ENCODE measurements at regions not wholly inside any gene's neighbourhood (a gene's known extent, or its start where the extent isn't known, plus 50 kb on each side); places are given as distances from the start of the nearest gene placed in this dataset.

- Histone ChIP-seq H3K9me3 (ENCODE audit: insufficient read depth, low read depth, low read length) (no peaks in the 10 kb centered on the region), H3K27me3 (ENCODE audit: insufficient read depth, low read length) (no peaks in the 10 kb centered on the region), H3K4me3 (ENCODE audit: insufficient read depth, low read depth, low read length) (no peak overlapping the region), H3K4me2 (ENCODE audit: low read length) (no peak overlapping the region), H2AFZ (ENCODE audit: low read depth, low read length) (no peak overlapping the region), H3K79me2 (ENCODE audit: insufficient read depth, low read length) (no peaks in the 10 kb centered on the region), H3K9ac (ENCODE audit: low read length) (no peak overlapping the region), H3K27ac (ENCODE audit: low read depth, low read length) (no peak overlapping the region), H3K4me1 (ENCODE audit: insufficient read depth, low read length) (no peaks in the 10 kb centered on the region), H4K20me1 (ENCODE audit: insufficient read depth, low read length) (no peaks in the 10 kb centered on the region), H3K36me3 (ENCODE audit: insufficient read depth, low read length) (no peaks in the 10 kb centered on the region)
- peaks cover 13% of the 10 kb centered on the region for H3K9me3 Mint-ChIP-seq (ENCODE audit: unreplicated experiment)
- H3K4me3 Mint-ChIP-seq (ENCODE audit: unreplicated experiment): no peak overlapping the region
- DNase-seq (ENCODE audit: low read depth) (no peak), FAIRE-seq (no peak)
- no peaks in the 10 kb centered on the region for H3K4me1 Mint-ChIP-seq (ENCODE audit: low read depth, unreplicated experiment)
- no peaks in the 10 kb centered on the region for H3K36me3 Mint-ChIP-seq (ENCODE audit: low read depth, unreplicated experiment)
- TF ChIP-seq EZH2 (IDR thresholded peaks at IDR 0.05; ENCODE audit: insufficient read depth, low read length) (no peak), CTCF (IDR thresholded peaks at IDR 0.05; ENCODE audit: insufficient read depth, low read depth, low read length) (no peak)
- no peaks in the 10 kb centered on the region for H3K27me3 Mint-ChIP-seq (ENCODE audit: low read depth, unreplicated experiment)
- H3K27ac Mint-ChIP-seq (ENCODE audit: unreplicated experiment): no peak overlapping the region
Measured at GRCh38 chr14:106788534-106788933, 1262.2 kb downstream of the TMEM121 start.

- Histone ChIP-seq H3K4me1 (ENCODE audit: insufficient read depth, low read length) (no peaks in the 10 kb centered on the region), H3K4me2 (ENCODE audit: low read length) (no peak overlapping the region), H3K9me3 (ENCODE audit: insufficient read depth, low read depth, low read length) (no peaks in the 10 kb centered on the region), H3K27ac (ENCODE audit: low read depth, low read length) (no peak overlapping the region), H4K20me1 (ENCODE audit: insufficient read depth, low read length) (no peaks in the 10 kb centered on the region), H3K79me2 (ENCODE audit: insufficient read depth, low read length) (no peaks in the 10 kb centered on the region), H2AFZ (ENCODE audit: low read depth, low read length) (no peak overlapping the region), H3K4me3 (ENCODE audit: insufficient read depth, low read depth, low read length) (no peak overlapping the region), H3K36me3 (ENCODE audit: insufficient read depth, low read length) (no peaks in the 10 kb centered on the region), H3K27me3 (ENCODE audit: insufficient read depth, low read length) (no peaks in the 10 kb centered on the region), H3K9ac (ENCODE audit: low read length) (no peak overlapping the region)
- H3K27ac Mint-ChIP-seq (ENCODE audit: unreplicated experiment): no peak overlapping the region
- TF ChIP-seq EZH2 (IDR thresholded peaks at IDR 0.05; ENCODE audit: insufficient read depth, low read length) (no peak), CTCF (IDR thresholded peaks at IDR 0.05; ENCODE audit: insufficient read depth, low read depth, low read length) (no peak)
- H3K4me3 Mint-ChIP-seq (ENCODE audit: unreplicated experiment): no peak overlapping the region
- H3K9me3 Mint-ChIP-seq (ENCODE audit: unreplicated experiment): peaks cover 11% of the 10 kb centered on the region
- no peaks in the 10 kb centered on the region for H3K36me3 Mint-ChIP-seq (ENCODE audit: low read depth, unreplicated experiment)
- FAIRE-seq (no peak), DNase-seq (ENCODE audit: low read depth) (no peak)
- H3K4me1 Mint-ChIP-seq (ENCODE audit: low read depth, unreplicated experiment): no peaks in the 10 kb centered on the region
- H3K27me3 Mint-ChIP-seq (ENCODE audit: low read depth, unreplicated experiment): no peaks in the 10 kb centered on the region
Measured at GRCh38 chr14:106789318-106789717, 1262.9 kb downstream of the TMEM121 start.

GRCh38 chr14:106790189-106791036 is 1264.0 kb downstream of the TMEM121 start:
- Mint-ChIP-seq H3K4me1 (ENCODE audit: low read depth, unreplicated experiment) (no peaks in the 10 kb centered on the region), H3K27me3 (ENCODE audit: low read depth, unreplicated experiment) (no peaks in the 10 kb centered on the region), H3K36me3 (ENCODE audit: low read depth, unreplicated experiment) (no peaks in the 10 kb centered on the region), H3K9me3 (ENCODE audit: unreplicated experiment) (peaks cover 9% of the 10 kb centered on the region), H3K4me3 (ENCODE audit: unreplicated experiment) (no peak overlapping the region), H3K27ac (ENCODE audit: unreplicated experiment) (no peak overlapping the region)
- no peak overlapping the region for H3K27ac ChIP-seq (ENCODE audit: low read depth, low read length)
- no peak overlapping the region for H3K9ac ChIP-seq (ENCODE audit: low read length)
- TF ChIP-seq CTCF (IDR thresholded peaks at IDR 0.05; ENCODE audit: insufficient read depth, low read depth, low read length): no peak
- TF ChIP-seq EZH2 (IDR thresholded peaks at IDR 0.05; ENCODE audit: insufficient read depth, low read length): no peak
- no peaks in the 10 kb centered on the region for H3K27me3 ChIP-seq (ENCODE audit: insufficient read depth, low read length)
- FAIRE-seq: no peak
- no peak overlapping the region for H3K4me2 ChIP-seq (ENCODE audit: low read length)
- H3K4me3 ChIP-seq (ENCODE audit: insufficient read depth, low read depth, low read length): no peak overlapping the region
- no peaks in the 10 kb centered on the region for H3K4me1 ChIP-seq (ENCODE audit: insufficient read depth, low read length)
- DNase-seq (ENCODE audit: low read depth): no peak
- H3K9me3 ChIP-seq (ENCODE audit: insufficient read depth, low read depth, low read length): no peaks in the 10 kb centered on the region
- no peak overlapping the region for H2AFZ ChIP-seq (ENCODE audit: low read depth, low read length)
- H4K20me1 ChIP-seq (ENCODE audit: insufficient read depth, low read length): no peaks in the 10 kb centered on the region
- H3K36me3 ChIP-seq (ENCODE audit: insufficient read depth, low read length): no peaks in the 10 kb centered on the region
- no peaks in the 10 kb centered on the region for H3K79me2 ChIP-seq (ENCODE audit: insufficient read depth, low read length)
